Stimulated activated CD8-positive, alpha-beta memory T cell treated with anti-CD3 and anti-CD28 coated beads, Interleukin-7, amount 100 ng/mL, for 48 hours (primary cell): ENCODE measurements at regions not wholly inside any gene's neighbourhood (a gene's known extent, or its start where the extent isn't known, plus 50 kb on each side); places are given as distances from the start of the nearest gene placed in this dataset.
"Not testable (repeated sequence)": the region's sequence is repeated elsewhere in the genome, so short reads cannot be mapped to it uniquely, and the experiment has no call there.

Source experiments
- DNase-seq, 2 donors: peaks; one replicate each; pipeline ENCODE4 v3.0.0-alpha.2; 2020; ENCODE audit warnings: low read depth in 1 of 2; ENCODE audit errors: extremely low read depth in 1 of 2

DNA sequence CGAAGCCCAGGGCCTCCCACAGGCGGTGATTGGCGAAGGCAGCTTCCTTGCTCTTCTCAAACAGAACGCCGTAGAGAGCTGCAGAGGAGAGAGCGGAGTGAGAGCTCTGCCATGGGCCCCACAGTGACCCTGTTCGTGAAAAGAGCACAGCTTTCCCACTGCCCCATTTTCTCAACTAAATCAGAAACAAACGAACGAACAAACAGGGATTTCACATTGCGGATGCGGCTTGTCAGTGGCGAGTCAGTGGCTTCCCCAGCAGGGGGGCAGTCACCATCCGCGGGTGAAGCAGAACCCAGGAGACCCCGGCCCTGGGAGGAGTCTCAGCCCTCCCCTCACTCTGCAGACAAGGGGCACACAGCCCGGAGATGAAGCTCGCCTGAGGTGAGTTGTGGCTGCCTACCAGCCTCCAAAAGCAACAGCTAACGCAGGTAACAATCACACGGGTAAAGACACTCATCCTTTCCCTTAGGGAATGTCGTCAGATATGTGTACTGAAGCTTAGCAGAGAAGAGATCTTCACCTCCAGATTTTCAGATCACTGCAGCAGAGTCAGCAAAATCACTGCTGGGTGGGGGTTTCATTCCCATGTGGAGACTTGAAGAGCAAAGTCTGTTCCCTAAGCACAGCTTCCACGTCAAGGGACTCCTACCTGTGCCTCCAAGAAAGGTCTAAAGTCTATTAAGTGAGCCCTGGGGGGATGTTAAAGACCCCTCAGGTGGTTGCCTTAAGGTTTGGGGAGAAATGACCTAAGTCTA, 51.2 kb upstream of the GPR31 start:
- no peak for DNase-seq

GRCh38 chr6:167209577-167209975, 51.8 kb upstream of the GPR31 start:
- no peak for DNase-seq

GRCh38 chr6:167210375-167211294, 52.9 kb upstream of the GPR31 start:
- no peak for DNase-seq

DNA sequence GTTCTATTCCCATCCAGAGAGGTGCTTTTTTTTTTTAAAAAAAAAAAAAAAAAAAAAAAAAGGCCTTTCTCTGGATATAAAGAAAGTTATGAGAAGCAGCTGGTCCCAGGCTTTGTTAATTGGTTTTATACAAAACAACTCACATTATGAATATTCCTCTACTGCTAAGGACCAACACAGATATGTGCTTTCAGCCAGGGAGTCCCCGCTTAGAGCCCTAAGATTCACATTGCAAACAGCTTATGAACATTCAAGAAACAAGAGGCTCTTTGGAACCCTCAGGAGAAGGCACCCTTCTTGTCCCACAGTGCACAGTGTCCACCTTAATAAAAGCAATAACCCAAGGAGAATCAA, 53.5 kb upstream of the GPR31 start:
- no peak for DNase-seq

DNA sequence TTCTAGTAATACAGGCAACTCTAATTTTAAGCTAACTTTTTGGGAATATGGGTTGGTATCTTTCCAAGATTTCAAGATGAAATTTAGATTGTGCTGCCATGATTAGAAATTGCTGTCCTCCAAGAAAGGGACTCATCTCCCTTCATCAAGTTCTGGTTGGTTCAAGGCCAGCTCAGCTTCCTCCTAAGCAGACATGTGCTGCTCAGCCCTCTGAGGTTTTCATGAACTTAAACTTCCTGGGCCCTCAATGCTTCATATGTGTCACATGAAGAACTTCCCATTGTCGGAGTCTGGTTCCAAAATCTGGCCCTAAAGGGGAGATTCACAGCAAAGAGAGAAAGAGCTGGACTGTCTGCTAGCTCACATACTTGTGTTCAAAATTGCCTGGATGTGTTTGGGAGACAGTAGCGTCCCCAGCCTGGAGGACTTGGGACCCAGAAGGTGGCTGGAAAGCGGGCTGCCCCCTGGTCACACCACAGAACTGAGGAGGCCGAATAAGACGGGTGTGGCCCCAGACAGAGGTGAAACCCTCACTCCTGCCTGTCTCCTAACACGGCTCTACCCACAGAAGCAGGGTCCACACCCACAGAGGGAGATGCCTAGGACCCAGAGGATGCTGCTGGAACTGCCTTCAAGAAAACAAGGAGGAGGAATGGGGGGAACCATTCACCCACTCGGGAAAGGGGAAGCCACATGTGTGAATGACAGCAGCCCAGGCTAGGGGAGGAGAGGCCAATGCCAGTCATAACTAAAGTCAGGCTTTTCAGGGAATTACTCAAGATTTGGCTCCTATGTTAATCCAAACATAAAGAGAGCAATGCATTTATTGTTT, 54.3 kb upstream of the GPR31 start:
- no peak for DNase-seq

DNA sequence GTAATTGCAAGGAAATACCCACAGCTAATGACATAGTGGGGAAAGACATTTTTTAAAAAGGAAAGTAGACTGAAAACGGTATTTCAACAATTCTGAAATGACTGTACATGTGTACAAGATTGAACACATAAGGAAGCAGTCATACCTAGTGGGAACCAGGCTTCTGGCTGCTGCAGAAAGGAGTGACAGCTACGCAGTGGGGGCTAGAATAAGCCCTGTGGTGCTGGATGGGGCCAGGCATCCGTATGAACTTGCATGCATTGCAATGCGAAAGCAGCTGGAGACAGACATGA, 54.9 kb upstream of the GPR31 start:
- no peak for DNase-seq

DNA sequence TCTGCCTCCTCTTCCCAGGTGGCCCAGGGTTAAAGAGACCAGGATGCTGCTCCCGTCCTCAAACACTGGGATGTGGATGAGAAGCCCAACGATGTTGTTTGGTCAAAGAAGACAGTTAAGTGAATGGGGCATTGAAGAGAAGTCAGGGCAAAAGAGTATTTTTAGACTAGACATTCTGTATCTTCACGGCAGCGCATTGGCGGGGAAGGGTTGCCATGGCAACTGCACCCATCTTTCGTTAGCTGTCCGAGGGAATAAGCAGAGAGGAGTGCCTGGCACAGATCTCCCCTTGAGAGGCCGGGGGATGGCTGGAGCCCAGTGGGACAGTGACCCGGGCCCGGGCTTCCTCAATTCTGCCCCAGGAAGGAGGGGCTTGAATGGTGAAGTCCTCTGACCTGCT, 56.4 kb upstream of the GPR31 start:
- DNase-seq, result no peak

GRCh38 chr6:167215429-167216250, 57.9 kb upstream of the GPR31 start:
- DNase-seq, result not testable (repeated sequence)

- not testable (repeated sequence) for DNase-seq
Measured at GRCh38 chr6:167216390-167217050, 58.7 kb upstream of the GPR31 start.

DNA sequence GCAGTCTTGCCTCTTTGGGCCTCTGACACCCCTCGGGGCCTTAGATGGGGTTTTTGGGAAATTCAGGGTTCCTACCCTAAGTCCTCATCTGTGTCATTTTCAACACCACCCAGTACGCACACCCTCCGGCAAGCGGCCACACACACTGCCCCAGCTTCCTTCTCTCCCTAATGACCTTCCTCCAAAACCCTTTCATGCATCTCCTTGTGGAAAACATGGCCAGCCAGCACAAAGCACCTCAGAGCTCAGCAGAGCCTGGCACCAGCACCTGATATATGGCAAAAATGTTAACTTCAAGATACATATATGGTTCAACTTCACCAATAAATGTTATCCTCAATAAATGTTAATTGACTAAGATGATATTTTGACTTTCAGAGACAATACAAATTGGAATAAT, 59.3 kb upstream of the GPR31 start:
- DNase-seq, result not testable (repeated sequence)

DNA sequence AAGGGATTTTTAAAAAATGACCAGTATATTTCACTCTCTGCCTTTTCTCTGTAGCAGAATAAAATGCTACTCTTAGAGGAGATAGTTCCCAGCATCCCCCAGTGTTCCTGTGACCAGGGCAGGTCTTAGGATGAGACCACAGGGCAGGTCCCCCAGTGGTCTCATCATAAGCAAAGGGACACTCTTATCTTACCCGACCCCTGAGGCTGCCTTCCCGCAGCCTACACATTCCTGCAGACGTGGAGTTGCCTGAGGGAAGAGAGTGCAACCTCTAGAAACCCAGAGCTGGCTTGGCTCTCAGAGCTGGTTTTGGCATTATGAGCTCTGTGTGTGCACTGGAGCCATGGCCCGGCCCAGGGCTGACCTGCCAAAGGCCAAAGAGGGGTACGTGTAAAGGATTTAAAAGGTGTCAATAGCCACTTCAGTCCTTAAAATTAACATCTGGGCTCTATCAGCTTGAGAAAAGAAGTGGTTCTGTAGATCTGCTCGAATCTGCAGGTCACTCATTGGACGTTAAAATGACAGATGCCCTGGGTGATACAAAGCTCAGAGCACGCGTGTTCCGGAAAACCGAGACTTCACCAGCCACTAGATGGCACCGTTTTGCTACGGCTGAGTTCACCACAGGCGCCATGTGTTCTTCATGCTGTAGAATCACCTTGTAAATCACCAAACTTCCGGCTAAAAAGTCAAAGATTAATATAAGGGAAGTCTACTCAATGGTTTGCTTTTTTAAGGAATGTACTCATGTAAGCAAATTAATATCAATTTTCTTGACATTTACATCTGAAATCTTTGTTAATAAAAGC, 60.4 kb upstream of the GPR31 start:
- DNase-seq, result peak in 1 of 2 donors; percentile 4

DNA sequence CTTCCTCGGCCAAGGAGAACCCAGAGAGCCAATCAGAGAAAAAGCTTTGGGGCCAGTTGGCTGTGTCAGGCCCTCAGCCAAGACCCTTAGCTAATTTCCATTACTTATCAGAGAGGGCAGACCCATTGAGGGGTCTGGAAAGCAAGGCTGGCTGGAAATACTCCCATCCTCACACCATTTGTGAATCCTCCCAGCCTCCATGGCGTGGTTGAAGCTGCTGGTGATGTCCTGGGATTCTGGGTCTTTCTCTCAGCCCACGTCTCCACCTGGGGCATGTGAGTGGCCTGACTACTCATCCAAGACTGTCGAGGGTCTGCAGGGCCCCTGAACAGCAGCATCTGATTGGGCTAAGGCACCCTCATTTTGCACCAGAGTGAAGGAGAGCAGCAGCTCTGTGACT, 61.3 kb upstream of the GPR31 start:
- DNase-seq, result not testable (repeated sequence)

DNA sequence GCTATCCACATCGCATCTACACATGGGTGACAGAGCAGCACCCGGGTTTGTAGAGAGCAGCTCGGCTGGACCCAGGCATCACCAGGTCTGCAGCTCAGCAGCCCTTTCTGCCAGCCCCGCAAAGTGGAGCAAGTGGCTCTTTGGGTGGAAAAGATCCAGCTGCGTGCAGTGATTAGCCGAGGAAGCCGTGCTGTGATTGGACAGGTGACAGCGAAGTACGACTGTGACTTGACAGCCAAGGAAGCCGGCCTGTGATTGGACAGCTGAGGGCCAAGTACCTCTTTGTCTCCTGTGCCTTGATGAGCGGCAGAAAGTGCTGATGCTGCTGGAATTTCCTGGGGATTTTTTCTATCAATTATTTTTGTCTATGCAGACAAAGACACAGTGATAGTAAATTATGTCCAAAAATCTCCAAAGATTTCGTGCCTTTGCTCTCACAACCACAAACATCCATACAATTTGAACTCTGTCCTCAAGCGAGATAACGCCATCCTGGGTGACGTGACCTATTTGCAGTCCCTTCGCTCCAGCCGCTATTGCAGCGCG, 62.3 kb upstream of the GPR31 start:
- DNase-seq, result no peak

GRCh38 chr6:167221400-167222201, 63.8 kb upstream of the GPR31 start:
- DNase-seq, result no peak

DNA sequence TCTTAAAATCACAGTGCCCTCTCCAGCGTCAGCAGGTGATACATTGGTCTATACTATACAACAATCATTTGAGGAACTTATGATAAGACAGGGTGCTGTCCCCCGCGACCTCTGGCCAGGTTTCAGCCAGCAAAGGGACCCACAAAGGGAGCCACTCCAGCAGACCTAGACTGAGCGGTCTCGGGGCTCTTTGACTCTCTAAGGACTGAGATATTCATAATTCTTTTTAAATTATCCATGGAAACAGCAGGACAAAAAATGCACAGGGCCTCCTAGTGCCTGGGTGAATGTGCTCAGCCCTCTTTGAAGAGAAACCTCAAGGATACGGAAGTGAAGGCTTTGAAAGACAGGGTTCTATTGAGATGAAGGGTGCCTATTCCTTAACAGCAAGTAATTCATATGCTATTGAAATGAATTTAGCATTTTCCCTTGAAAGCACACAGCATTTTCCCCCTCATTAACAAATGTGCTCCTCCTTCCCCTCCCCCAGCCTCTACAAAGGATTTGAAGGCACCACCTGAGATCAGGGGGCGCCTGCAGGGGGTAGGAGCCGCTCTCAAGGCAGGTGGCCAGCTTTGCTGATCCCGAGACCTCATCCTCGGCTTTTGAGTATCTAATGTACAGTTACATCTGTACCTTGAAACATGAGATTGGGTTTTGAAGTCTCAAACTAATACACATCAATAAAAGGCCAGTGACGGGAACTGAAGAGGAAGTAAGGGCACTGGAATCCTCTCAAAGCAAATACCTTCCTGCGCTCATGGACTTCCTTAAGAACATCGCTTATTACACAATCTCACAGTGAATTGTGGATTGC, 65.3 kb upstream of the UNC93A start:
- DNase-seq, result not testable (repeated sequence)

DNA sequence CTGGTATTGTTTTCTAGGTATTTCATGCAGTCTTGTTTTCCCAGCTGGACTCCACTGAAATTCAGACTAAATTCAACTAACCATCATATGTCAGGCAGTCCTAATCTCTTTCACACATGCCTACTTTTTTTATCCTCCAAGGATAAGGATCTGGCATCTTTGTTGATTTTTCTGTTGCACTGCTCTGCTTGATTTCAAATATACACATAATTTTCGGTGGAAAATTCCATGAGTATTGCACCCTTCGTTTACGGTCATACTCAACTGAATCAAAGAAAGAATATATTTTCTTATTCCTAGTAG, 64.8 kb upstream of the UNC93A start:
- no peak for DNase-seq

GRCh38 chr6:167226791-167227190, 64.3 kb upstream of the UNC93A start:
- DNase-seq, result no peak

GRCh38 chr6:167227984-167228383, 63.1 kb upstream of the UNC93A start:
- no peak for DNase-seq
